Stimulated activated CD8-positive, alpha-beta memory T cell treated with anti-CD3 and anti-CD28 coated beads, Interleukin-4, amount 100 ng/mL, for 4 hours (primary cell): ENCODE measurements at regions not wholly inside any gene's neighbourhood (a gene's known extent, or its start where the extent isn't known, plus 50 kb on each side); places are given as distances from the start of the nearest gene placed in this dataset.

Source experiments
- DNase-seq, 2 donors: peaks; one replicate each; pipeline ENCODE4 v3.0.0-alpha.2; 2020; ENCODE audit warnings: low read depth in 2 of 2, low spot score in 1 of 2

DNA sequence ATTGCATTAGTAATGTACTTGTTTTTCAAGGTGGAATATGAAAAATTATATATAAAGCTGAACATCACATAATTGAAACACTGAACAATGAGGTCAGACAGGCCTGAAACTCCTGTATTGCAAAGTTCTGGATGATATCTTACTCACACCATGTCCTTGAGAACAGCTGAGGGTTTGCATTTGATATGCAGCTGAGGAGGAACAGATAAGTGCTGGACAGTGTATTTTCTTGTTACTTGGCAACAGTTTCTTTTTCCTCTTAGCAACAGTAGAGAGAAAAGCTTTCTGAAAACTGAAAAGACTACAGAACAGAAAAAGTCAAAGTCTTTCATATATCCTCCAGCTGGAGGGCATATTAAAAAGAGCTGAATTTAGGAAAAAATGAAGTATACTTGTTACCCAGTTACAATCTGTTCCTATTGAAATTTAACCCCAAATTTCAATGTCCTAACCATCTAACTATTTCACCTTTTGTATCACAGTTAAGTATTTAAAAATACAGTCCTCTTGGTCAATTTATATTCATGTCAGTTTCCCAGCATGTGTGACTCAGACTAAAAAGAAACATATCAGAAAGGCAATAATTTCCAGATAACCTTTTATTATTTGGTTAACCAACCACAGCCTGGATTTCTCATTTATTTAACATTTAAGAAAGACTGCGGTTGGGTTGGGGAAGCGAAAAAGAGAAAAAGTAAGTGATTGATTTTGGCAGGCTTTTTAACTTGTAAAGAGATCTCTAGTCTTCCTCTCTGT, 733.0 kb upstream of the DPPA4 start:
- no peak for DNase-seq

DNA sequence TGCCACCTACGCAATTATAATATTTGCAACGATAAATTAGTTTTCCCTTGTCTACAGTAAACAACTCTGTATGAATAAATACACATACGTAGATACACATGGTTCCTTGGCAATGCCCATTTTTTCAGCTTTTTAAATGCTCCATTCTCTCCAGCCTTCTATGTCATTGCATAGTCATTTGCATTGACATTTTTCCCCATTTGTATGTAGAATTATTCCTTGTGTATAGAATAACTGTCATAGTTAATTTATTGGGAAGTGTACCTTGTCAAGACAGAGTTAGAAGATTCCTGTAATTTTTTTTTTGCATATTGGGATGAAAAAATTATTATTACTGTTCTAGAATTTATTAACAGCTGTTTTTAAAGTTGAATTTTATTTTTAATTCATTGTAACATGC, 736.7 kb upstream of the DPPA4 start:
- DNase-seq: no peak

DNA sequence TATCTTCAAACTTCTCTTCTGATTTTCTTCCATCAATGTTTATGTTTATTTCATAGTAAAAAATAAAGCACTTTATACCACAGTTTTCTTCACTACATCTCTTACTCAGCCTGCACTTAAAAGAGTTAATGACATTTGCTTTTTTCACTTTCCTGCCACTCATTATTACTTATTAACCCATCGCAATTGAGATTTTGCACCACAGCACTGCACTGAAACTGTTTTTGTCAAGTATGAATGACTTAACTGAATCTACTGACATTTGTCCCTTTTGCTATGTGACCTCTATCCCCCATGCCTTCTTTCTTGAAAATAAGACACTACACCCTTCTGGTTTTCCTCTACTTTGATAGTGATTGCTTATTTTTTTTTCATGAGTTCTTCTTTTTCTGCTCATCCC, 739.7 kb upstream of the DPPA4 start:
- no peak for DNase-seq

DNA sequence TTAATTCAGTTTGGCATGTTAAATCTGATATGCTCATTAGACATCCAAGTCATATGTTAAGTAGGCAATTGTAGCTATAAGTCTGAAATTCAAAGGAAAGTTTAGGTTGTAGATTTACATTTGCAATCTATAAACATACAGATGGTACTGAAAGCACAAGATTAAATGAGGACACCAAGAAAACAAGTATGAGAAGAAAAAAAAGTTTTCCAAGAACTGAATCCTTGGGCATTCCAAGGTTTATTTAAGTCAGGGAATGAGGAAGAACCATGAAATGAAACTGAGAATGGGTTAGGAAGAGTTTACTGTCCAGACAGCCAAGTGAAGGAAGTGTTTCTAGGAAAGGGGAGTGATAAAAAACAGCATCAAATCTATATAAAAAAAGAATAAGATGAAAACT, 756.1 kb upstream of the DPPA4 start:
- no peak for DNase-seq

DNA sequence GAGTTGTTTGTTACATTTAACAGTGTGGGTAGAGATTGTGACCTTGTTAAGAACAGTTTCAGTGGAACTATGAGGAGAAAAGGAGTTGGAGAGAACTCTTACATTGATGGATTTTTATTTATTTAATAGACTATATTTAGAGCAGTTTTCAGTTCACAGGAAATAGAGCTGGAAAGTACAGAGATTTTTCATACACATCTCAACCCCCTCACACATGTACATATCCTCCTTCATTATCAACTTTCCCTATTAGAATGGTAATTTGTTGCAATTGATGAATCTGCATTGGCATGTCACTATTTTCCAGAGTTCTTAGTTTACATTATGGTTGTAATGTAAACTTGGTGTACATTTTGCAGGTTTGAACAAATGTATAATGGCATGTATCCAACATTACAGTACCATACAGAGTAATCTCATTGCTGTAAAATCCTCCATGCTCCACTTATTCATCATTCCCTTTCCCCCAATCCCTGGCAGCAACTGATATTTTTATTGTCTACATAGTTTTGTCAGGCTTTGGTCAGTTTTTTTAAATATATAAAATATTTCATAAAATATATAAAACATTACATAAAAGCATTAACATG, 756.6 kb upstream of the DPPA4 start:
- DNase-seq: no peak

DNA sequence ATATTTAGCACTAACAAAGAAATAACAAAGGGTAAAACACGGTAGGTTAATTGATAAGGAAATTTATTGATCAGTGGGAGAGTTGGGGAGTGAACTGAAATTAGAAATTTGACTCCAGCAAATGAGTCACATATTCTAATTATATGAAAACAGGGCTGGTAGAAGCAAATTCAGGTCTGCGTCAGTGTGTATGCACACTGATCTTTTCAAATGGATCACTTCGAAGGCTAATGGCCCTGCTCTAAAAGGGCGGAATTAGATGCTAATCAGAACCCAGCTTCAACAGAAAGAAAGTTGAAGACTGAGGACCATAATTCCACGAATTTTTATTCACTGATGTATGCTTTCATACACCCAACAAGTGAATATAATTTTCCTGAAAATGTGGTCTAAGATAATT, 762.4 kb upstream of the DPPA4 start:
- no peak for DNase-seq

DNA sequence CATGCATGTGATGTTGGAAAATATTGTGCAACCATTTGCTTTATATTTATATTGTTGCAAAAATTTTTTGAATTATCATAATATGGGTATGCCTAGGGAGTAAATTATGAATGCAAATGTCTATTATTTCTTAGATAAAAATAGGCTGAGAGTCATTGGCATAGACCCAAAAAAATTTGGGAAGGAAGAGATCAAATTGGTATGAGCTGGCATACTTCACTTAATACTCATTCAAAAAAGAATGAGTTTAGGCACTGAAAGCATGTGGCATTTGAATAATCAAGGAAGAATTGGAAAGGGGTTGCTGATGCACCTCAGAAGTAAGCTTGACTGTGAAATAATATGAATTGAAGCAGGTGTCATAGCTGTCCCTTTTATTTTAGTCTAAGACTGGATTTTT, 764.0 kb upstream of the DPPA4 start:
- DNase-seq: no peak

DNA sequence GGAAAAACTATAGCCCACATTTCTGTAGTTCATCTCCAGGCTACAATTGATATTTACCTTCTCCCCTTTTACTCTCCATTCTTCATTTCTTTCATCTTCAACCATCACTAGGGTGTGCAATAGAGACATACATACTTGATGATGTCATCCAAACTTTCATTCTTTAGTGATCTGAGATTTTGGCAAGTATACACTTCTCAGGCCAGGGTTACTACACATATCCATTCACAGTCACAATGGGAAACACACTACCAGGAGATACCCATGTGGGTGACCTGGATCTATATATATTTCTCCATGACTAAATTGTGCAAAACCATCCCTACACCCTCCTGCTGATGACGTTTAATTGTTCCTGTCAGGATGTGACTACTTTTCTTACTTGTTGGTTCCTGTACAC, 769.5 kb upstream of the DPPA4 start:
- no peak for DNase-seq

- DNase-seq: no peak
Observed at GRCh38 chr3:110123946-110124345, 786.6 kb upstream of the DPPA4 start.

- no peak for DNase-seq
Observed at GRCh38 chr3:110126065-110126464, 788.7 kb upstream of the DPPA4 start.

GRCh38 chr3:110133971-110134370, 796.6 kb upstream of the DPPA4 start:
- DNase-seq: no peak

DNA sequence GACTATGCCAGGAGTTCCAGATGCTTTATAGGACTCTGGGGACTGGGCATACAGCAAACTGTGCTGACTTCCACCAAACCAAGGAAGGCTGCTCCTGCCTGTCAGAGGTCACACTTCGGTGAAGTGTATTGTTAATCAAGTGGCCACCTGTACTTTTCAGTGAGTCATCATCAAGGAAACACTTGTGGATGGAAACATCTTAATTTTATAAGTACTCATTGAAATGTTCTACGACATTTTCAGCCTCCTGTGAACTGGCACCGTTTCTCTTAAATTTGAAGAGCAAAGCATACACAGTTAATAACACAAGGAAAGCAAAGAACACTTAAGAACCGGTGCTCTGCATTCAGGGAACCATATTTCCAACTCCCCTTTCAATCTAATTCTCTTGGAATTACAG, 801.7 kb upstream of the DPPA4 start:
- no peak for DNase-seq

GRCh38 chr3:110139821-110140220, 802.5 kb upstream of the DPPA4 start:
- no peak for DNase-seq

- no peak for DNase-seq
Observed at GRCh38 chr3:110149763-110150162, 812.4 kb upstream of the DPPA4 start.

DNA sequence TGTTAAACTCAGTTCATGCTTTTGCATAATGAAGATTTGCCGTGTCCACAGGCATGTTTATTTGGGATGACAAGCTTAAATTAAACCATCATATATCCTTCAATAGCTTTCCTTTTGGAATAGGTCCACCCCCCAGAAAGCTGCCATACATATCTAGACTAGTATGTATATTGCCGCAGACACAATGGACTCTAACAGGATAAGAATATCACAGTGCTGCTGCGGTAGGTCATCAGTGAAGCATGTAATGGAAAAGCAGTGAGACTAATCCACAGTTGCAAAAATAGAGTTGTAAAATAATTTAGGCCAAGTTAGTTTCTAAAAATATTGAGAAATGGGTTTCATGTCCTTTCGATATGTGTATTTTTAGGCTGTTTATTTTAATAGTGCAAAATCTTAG, 819.9 kb upstream of the DPPA4 start:
- DNase-seq: no peak

GRCh38 chr3:110164632-110165369, 827.5 kb upstream of the DPPA4 start:
- DNase-seq: no peak

GRCh38 chr3:110165370-110165743, 828.0 kb upstream of the DPPA4 start:
- no peak for DNase-seq

DNA sequence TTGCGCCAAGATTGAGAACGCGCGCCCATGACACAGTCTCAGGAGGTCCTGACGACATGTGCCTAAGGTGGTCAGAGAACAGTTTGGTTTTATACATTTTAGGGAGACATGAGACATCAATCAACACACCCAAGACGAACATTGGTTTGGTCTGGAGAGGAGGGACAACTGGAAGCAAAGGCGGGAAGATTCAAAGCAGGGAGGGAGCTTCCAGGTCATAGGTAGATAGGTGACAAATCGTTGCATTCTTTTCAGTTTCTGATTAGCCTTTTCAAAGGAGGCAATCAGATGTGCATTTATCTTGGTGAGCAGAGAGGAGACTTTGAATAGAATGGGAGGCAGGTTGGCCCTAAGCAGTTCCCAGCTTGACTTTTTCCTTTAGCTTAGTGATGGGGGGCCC, 828.4 kb upstream of the DPPA4 start:
- DNase-seq: no peak

DNA sequence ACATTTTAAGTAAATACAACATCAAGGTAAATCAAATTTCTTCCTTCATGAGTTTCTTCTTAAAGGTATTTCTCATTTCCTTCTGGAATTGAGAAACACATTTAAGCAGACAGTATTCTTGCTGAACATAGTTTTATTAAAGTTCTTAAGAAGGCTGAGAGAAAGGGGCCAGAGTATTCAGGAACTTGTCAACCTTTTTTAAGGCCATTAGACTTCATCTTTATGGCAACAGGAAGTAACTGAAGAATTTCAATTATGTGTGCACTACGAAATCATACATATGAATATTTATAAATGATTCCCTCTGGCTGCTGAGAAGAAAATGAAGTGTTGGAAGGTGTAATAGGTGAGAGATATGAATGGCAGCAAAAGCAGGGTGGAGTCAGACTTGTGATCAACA, 829.4 kb upstream of the DPPA4 start:
- no peak for DNase-seq

DNA sequence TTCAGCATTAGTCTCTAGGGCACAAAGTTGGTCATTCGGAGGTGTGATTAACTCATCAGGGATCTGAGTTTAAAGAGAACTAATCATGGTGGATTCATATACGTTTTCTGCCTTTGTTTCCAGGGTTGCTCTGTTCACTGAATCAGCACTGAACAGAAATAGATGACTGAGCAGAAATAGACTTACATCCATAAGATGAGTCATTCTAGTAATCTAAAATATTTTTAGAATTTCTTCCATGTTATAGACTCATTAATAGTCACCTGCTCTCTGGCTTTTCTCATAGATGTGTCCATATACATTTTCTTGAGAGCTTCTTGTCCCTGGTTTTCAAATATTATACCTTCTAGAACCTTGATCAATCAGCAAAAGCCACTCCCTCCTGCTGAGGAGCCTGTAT, 837.6 kb upstream of the DPPA4 start:
- no peak for DNase-seq

DNA sequence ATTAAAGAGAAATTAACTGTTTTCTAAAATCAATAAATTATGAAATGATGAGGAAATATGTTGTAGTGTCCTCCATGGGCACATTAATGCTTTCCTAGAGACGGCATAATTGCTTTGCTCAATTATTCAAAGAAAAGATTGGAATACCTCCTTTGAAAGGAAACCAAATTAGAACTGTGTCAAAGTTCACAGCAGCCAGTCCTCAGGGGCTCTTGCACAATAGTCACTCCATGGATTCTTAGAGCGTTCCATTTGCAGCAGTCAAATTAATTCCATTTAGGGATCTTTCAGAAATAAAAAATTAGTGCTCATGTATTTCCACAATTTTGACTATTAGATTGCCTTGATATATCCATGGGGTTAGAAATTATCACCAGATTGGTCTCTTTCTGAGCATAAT, 841.6 kb upstream of the DPPA4 start:
- DNase-seq: no peak

- no peak for DNase-seq
Observed at GRCh38 chr3:110180733-110181132, 843.4 kb upstream of the DPPA4 start.

DNA sequence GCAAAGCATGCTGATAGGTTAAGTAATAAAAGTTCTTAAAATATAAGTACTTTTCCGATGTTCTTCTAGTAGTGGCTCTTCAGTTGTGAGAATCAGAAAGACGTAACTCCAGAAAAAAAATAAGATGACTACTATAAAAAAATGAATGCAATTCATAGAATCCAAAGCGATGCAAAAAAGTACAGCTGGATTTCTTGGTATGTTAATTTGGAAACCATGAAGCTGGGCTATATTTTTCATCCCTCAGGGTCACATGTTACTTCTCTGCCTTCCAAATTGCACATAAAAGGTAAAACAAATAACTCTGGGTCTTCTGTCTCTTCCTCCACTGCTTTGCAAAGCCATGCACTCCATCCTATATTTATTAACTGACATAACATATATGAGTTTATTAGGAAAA, 843.9 kb upstream of the DPPA4 start:
- no peak for DNase-seq
